GM23338 (cell line): ENCODE measurements at regions not wholly inside any gene's neighbourhood (a gene's known extent, or its start where the extent isn't known, plus 50 kb on each side); places are given as distances from the start of the nearest gene placed in this dataset.
"Not testable (repeated sequence)": the region's sequence is repeated elsewhere in the genome, so short reads cannot be mapped to it uniquely, and the experiment has no call there.

ENCODE experiments used
- CREB1 ChIP-seq: fragments of 250-450 bp; sonication (Bioruptor Pico); IDR thresholded peaks from 2 replicates; pipeline ENCODE4 v1.5.0; 2020; ENCODE audit warnings: low read depth, mild to moderate bottlenecking, moderate library complexity
- CTCF ChIP-seq, 2 experiments: fragments of 200-600 bp in 1 of 2; sonication (generic) in 1 of 2; conservative IDR thresholded peaks; 2 replicates each; pipeline versions ENCODE4 v1.5.1 to v1.6.1; 2016 to 2017; ENCODE audit warnings: antibody characterized with exemption in 2 of 2, low read depth in 2 of 2, mild to moderate bottlenecking in 2 of 2, moderate library complexity in 1 of 2
- ETS1 ChIP-seq: IDR thresholded peaks from 2 replicates; pipeline ENCODE4 v1.6.1; 2016; ENCODE audit warnings: antibody characterized with exemption
- EZH2 ChIP-seq: fragments of 200-600 bp; sonication (generic); IDR thresholded peaks from one replicate; pipeline ENCODE4 v1.8.0; 2017; ENCODE audit warnings: antibody characterized with exemption, mild to moderate bottlenecking, low read depth; ENCODE audit not compliant: unreplicated experiment
- EZH2phosphoT487 ChIP-seq: fragments of 200-600 bp; sonication (generic); IDR thresholded peaks from one replicate; pipeline ENCODE4 v1.8.1; 2018; ENCODE audit warnings: antibody characterized with exemption; ENCODE audit not compliant: unreplicated experiment
- POLR2AphosphoS5 ChIP-seq: IDR thresholded peaks from 2 replicates; pipeline ENCODE4 v1.6.1; 2016; ENCODE audit warnings: antibody characterized with exemption, low read depth
- STAT1 ChIP-seq: IDR thresholded peaks from one replicate; pipeline ENCODE4 v1.6.1; 2016; ENCODE audit warnings: antibody characterized with exemption; ENCODE audit not compliant: unreplicated experiment
- ZNF462 ChIP-seq: fragments of 250-450 bp; sonication (Bioruptor Pico); IDR thresholded peaks from 2 replicates; pipeline ENCODE4 v1.5.0; 2020; ENCODE audit warnings: mild to moderate bottlenecking, moderate library complexity

GRCh38 chr15:77908752-77909111 is 168.8 kb downstream of the TBC1D2B start:
- not testable (repeated sequence) for TF ChIP-seq CTCF (conservative IDR thresholded peaks at IDR 0.05; ENCODE audit: low read depth in 2 of 2); ZNF462 (CRISPR knock-in tag); POLR2AphosphoS5; EZH2; CREB1 (CRISPR knock-in tag); EZH2phosphoT487; ETS1; STAT1
